Liver (tissue), 8 donors: ENCODE measurements at regions not wholly inside any gene's neighbourhood (a gene's known extent, or its start where the extent isn't known, plus 50 kb on each side); places are given as distances from the start of the nearest gene placed in this dataset.

Experiments used
- DNase-seq: peaks from one replicate; pipeline ENCODE4 v3.0.0-alpha.2; 2017; ENCODE audit warnings: low spot score
- H3K27ac ChIP-seq, 2 donors: one replicate each; pipeline ENCODE4 v1.7.0; 2013; ENCODE audit warnings: inconsistent platforms in 2 of 2, low read length in 2 of 2, control low read depth in 1 of 2, low read depth in 1 of 2, mild to moderate bottlenecking in 1 of 2
- H3K27me3 ChIP-seq, 4 donors: one replicate each; pipeline versions ENCODE4 v1.6.1 to v1.7.0; 2013; ENCODE audit warnings: low read length in 3 of 4, inconsistent platforms in 1 of 4, mild to moderate bottlenecking in 1 of 4, moderate library complexity in 1 of 4; ENCODE audit not compliant: control insufficient read depth in 4 of 4, insufficient read depth in 4 of 4
- H3K36me3 ChIP-seq, 4 donors: one replicate each; pipeline versions ENCODE4 v1.6.1 to v1.7.0; 2013; ENCODE audit warnings: low read length in 3 of 4, mild to moderate bottlenecking in 3 of 4, low read depth in 1 of 4, moderate library complexity in 1 of 4; ENCODE audit not compliant: control insufficient read depth in 4 of 4, insufficient read depth in 3 of 4
- H3K4me1 ChIP-seq, 4 donors: one replicate each; pipeline versions ENCODE4 v1.6.1 to v1.7.0; 2013; ENCODE audit warnings: low read length in 3 of 4, mild to moderate bottlenecking in 3 of 4, moderate library complexity in 1 of 4; ENCODE audit not compliant: control insufficient read depth in 4 of 4, insufficient read depth in 4 of 4
- H3K4me3 ChIP-seq, 3 donors: one replicate each; pipeline versions ENCODE4 v1.6.1 to v1.7.0; 2013; ENCODE audit warnings: low read length in 3 of 3, control low read depth in 1 of 3, low read depth in 1 of 3, mild to moderate bottlenecking in 1 of 3
- H3K9ac ChIP-seq, 2 donors: one replicate each; pipeline ENCODE4 v1.7.0; 2013; ENCODE audit warnings: low read length in 2 of 2, mild to moderate bottlenecking in 2 of 2, moderate library complexity in 2 of 2, control low read depth in 1 of 2, low read depth in 1 of 2
- H3K9me3 ChIP-seq, 4 donors: one replicate each; pipeline versions ENCODE4 v1.6.1 to v1.7.0; 2013; ENCODE audit warnings: low read length in 3 of 4; ENCODE audit not compliant: control insufficient read depth in 4 of 4
- EGR1 ChIP-seq, 2 donors: IDR thresholded peaks; 2 replicates each; pipeline ENCODE4 v1.6.1; 2016 to 2018; ENCODE audit warnings: antibody characterized with exemption in 2 of 2, low read depth in 2 of 2
- FOXA1 ChIP-seq: IDR thresholded peaks from 2 replicates; pipeline ENCODE4 v1.6.1; 2016; ENCODE audit warnings: antibody characterized with exemption
- FOXA2 ChIP-seq: IDR thresholded peaks from 2 replicates; pipeline ENCODE4 v1.6.1; 2016; ENCODE audit warnings: antibody characterized with exemption
- GABPA ChIP-seq, 2 donors: IDR thresholded peaks in 1 of 2; conservative IDR thresholded peaks in 1 of 2; 2 replicates each; pipeline ENCODE4 v1.6.1; 2016; ENCODE audit warnings: antibody characterized with exemption in 2 of 2, mild to moderate bottlenecking in 1 of 2, moderate library complexity in 1 of 2
- HNF4A ChIP-seq, 2 donors: conservative IDR thresholded peaks; 2 replicates each; pipeline ENCODE4 v1.6.1; 2016; ENCODE audit warnings: antibody characterized with exemption in 2 of 2, mild to moderate bottlenecking in 2 of 2
- HNF4G ChIP-seq: IDR thresholded peaks from 2 replicates; pipeline ENCODE4 v1.6.1; 2016; ENCODE audit warnings: antibody characterized with exemption
- JUND ChIP-seq, 2 donors: IDR thresholded peaks; 2 replicates each; pipeline ENCODE4 v1.6.1; 2016; ENCODE audit warnings: antibody characterized with exemption in 2 of 2
- MAX ChIP-seq: IDR thresholded peaks from 2 replicates; pipeline ENCODE4 v1.6.1; 2016; ENCODE audit warnings: antibody characterized with exemption
- NR2F2 ChIP-seq: IDR thresholded peaks from 2 replicates; pipeline ENCODE4 v1.6.1; 2016; ENCODE audit warnings: antibody characterized with exemption
- RAD21 ChIP-seq, 2 donors: IDR thresholded peaks; 2 replicates each; pipeline ENCODE4 v1.6.1; 2016; ENCODE audit warnings: antibody characterized with exemption in 2 of 2, mild to moderate bottlenecking in 2 of 2
- RXRA ChIP-seq, 2 donors: IDR thresholded peaks; 2 replicates each; pipeline ENCODE4 v1.6.1; 2017 to 2018; ENCODE audit warnings: antibody characterized with exemption in 2 of 2, mild to moderate bottlenecking in 1 of 2
- SP1 ChIP-seq: IDR thresholded peaks from 2 replicates; pipeline ENCODE4 v1.6.1; 2018; ENCODE audit warnings: antibody characterized with exemption, mild to moderate bottlenecking
- TAF1 ChIP-seq: conservative IDR thresholded peaks from 2 replicates; pipeline ENCODE4 v1.6.1; 2016; ENCODE audit warnings: antibody characterized with exemption, mild to moderate bottlenecking
- YY1 ChIP-seq: IDR thresholded peaks from 2 replicates; pipeline ENCODE4 v1.6.1; 2016; ENCODE audit warnings: antibody characterized with exemption, mild to moderate bottlenecking
- ZBTB33 ChIP-seq: IDR thresholded peaks from 2 replicates; pipeline ENCODE4 v1.6.1; 2016; ENCODE audit warnings: antibody characterized with exemption
- WGBS: extraction: QIAGEN DNeasy Blood & Tissue Kit; methylation state at CpG from one replicate; pipeline ENCODE4 v1.1.7; 2013; 5-methylcytosine and 5-hydroxymethylcytosine counted together
- TF ChIP-seq, protein P1 (sequence below): IDR thresholded peaks from 2 replicates; pipeline ENCODE4 v1.6.1; 2016; ENCODE audit warnings: antibody characterized with exemption
- TF ChIP-seq, protein P2 (sequence below): IDR thresholded peaks from 2 replicates; pipeline ENCODE4 v1.6.1; 2016; ENCODE audit warnings: antibody characterized with exemption, mild to moderate bottlenecking
- TF ChIP-seq, protein P3 (sequence below): fragments of 150-350 bp; IDR thresholded peaks from 2 replicates; pipeline ENCODE4 v1.5.1; 2017; ENCODE audit warnings: improper control_type of control experiment, low read depth, low read length; ENCODE audit not compliant: missing input control
- donor health status: healthy.
- donor health status: healthy.
- donor health status: healthy.
- donor health status: healthy.
- donor health status: healthy.

GRCh38 chr17:53390575-53390974 lies 432.2 kb upstream of the KIF2B start:
- Histone ChIP-seq H3K27ac (no peak overlapping the region), H3K9me3 (no peaks in the 10 kb centered on the region), H3K4me3 (no peak overlapping the region), H3K4me1 (no peaks in the 10 kb centered on the region), H3K9ac (no peak overlapping the region), H3K36me3 (no peaks in the 10 kb centered on the region), H3K27me3 (peaks cover 0 to 5% (median 0%) of the 10 kb centered on the region in 4 donors)
- WGBS, result 36% methylated on average over 2 of the region's 2 CpGs
- TF ChIP-seq FOXA2 (no peak), SP1 (no peak), HNF4A (conservative IDR thresholded peaks at IDR 0.05) (no peak), JUND (IDR thresholded peaks at IDR 0.05) (no peak), FOXA1 (no peak), TAF1 (no peak), RAD21 (IDR thresholded peaks at IDR 0.05) (no peak), HNF4G (no peak), GABPA (IDR thresholded peaks at IDR 0.05 in 1 of 2, conservative IDR thresholded peaks at IDR 0.05 in 1 of 2) (no peak), ZBTB33 (no peak), MAX (no peak), EGR1 (IDR thresholded peaks at IDR 0.05; ENCODE audit: low read depth in 2 of 2) (no peak), RXRA (IDR thresholded peaks at IDR 0.05) (no peak), YY1 (no peak)
- TF ChIP-seq, protein P1, sequence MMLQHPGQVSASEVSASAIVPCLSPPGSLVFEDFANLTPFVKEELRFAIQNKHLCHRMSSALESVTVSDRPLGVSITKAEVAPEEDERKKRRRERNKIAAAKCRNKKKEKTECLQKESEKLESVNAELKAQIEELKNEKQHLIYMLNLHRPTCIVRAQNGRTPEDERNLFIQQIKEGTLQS, result no peak
- TF ChIP-seq, protein P2, sequence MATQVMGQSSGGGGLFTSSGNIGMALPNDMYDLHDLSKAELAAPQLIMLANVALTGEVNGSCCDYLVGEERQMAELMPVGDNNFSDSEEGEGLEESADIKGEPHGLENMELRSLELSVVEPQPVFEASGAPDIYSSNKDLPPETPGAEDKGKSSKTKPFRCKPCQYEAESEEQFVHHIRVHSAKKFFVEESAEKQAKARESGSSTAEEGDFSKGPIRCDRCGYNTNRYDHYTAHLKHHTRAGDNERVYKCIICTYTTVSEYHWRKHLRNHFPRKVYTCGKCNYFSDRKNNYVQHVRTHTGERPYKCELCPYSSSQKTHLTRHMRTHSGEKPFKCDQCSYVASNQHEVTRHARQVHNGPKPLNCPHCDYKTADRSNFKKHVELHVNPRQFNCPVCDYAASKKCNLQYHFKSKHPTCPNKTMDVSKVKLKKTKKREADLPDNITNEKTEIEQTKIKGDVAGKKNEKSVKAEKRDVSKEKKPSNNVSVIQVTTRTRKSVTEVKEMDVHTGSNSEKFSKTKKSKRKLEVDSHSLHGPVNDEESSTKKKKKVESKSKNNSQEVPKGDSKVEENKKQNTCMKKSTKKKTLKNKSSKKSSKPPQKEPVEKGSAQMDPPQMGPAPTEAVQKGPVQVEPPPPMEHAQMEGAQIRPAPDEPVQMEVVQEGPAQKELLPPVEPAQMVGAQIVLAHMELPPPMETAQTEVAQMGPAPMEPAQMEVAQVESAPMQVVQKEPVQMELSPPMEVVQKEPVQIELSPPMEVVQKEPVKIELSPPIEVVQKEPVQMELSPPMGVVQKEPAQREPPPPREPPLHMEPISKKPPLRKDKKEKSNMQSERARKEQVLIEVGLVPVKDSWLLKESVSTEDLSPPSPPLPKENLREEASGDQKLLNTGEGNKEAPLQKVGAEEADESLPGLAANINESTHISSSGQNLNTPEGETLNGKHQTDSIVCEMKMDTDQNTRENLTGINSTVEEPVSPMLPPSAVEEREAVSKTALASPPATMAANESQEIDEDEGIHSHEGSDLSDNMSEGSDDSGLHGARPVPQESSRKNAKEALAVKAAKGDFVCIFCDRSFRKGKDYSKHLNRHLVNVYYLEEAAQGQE, result no peak
- no peak for DNase-seq

GRCh38 chr17:53387745-53388144 lies 435.0 kb upstream of the KIF2B start:
- 60% methylated on average over 3 of the region's 3 CpGs for WGBS
- Histone ChIP-seq H3K9ac (no peak overlapping the region), H3K9me3 (no peaks in the 10 kb centered on the region), H3K27ac (no peak overlapping the region), H3K27me3 (no peaks in the 10 kb centered on the region), H3K4me1 (no peaks in the 10 kb centered on the region), H3K4me3 (no peak overlapping the region), H3K36me3 (no peaks in the 10 kb centered on the region)
- DNase-seq, result no peak
- TF ChIP-seq, protein P1, result no peak
- TF ChIP-seq FOXA1 (no peak), RAD21 (IDR thresholded peaks at IDR 0.05) (no peak), YY1 (no peak), JUND (IDR thresholded peaks at IDR 0.05) (no peak), TAF1 (no peak), EGR1 (IDR thresholded peaks at IDR 0.05; ENCODE audit: low read depth in 2 of 2) (no peak), FOXA2 (no peak), HNF4G (no peak), SP1 (no peak), ZBTB33 (no peak), RXRA (IDR thresholded peaks at IDR 0.05) (no peak), NR2F2 (no peak), HNF4A (conservative IDR thresholded peaks at IDR 0.05) (no peak)
- TF ChIP-seq, protein P3, sequence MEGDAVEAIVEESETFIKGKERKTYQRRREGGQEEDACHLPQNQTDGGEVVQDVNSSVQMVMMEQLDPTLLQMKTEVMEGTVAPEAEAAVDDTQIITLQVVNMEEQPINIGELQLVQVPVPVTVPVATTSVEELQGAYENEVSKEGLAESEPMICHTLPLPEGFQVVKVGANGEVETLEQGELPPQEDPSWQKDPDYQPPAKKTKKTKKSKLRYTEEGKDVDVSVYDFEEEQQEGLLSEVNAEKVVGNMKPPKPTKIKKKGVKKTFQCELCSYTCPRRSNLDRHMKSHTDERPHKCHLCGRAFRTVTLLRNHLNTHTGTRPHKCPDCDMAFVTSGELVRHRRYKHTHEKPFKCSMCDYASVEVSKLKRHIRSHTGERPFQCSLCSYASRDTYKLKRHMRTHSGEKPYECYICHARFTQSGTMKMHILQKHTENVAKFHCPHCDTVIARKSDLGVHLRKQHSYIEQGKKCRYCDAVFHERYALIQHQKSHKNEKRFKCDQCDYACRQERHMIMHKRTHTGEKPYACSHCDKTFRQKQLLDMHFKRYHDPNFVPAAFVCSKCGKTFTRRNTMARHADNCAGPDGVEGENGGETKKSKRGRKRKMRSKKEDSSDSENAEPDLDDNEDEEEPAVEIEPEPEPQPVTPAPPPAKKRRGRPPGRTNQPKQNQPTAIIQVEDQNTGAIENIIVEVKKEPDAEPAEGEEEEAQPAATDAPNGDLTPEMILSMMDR, result no peak
- TF ChIP-seq, protein P2, result no peak
